ENCODE measurements at regions not wholly inside any gene's neighbourhood (a gene's known extent, or its start where the extent isn't known, plus 50 kb on each side); places are given as distances from the start of the nearest gene placed in this dataset.

DNA sequence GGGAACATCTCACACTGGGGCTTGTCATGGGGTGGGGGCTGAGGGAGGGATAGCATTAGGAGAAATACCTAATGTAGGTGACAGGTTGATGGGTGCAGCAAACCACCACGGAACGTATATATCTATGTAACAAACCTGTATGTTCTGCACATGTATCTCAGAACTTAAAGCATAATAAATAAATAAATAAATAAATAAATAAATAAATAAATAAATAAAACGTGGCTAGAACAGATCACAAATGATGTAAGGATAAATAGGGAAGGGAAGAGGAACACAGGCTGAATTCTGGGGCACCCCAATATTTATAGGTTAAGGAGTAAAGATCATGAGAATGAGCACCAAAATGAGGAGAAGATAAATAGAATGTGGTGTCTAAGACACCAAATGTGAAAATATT, 592.2 kb downstream of the AMY1C start:
- H3K4me2 ChIP-seq = no peak overlapping the region
- no peaks in the 10 kb centered on the region for H3K27me3 Mint-ChIP-seq (ENCODE audit: insufficient read depth, low read depth)

DNA sequence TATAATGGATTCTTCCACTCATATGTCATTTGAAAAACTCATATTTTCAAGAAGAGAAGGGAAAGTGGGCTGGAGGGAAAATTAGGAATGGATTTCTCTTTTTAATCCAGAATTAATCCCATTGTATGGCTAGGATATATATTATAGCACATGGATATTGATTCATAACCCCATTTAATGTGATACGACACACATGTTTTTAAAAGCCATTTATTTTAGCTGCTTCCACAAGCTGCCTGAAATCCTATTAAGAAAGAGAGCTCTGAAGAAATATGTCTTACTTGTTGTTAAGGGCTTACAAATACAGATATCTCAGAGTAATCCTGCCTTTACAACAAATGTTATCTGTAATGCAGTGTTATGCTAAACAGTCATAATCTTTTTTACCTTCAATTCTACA, 598.6 kb downstream of the AMY1C start:
- Histone ChIP-seq H3K4me1 (no peaks in the 10 kb centered on the region), H3F3A (ENCODE audit: low read depth) (no peaks in the 10 kb centered on the region), H3K4me3 (no peak overlapping the region), H3K9ac (no peak overlapping the region), H3K36me3 (no peaks in the 10 kb centered on the region), H4K20me1 (ENCODE audit: low read depth) (no peaks in the 10 kb centered on the region), H3K4me2 (no peak overlapping the region), H3K27ac (no peak overlapping the region), H3K9me3 (ENCODE audit: low read depth) (no peaks in the 10 kb centered on the region), H2AFZ (replicated peaks) (no peak overlapping the region), H3K27me3 (no peaks in the 10 kb centered on the region), H3K79me2 (ENCODE audit: low read depth) (no peaks in the 10 kb centered on the region)
- no peaks in the 10 kb centered on the region for H3K4me1 Mint-ChIP-seq
- no peaks in the 10 kb centered on the region for H3K9me3 Mint-ChIP-seq
- TF ChIP-seq, protein P1, sequence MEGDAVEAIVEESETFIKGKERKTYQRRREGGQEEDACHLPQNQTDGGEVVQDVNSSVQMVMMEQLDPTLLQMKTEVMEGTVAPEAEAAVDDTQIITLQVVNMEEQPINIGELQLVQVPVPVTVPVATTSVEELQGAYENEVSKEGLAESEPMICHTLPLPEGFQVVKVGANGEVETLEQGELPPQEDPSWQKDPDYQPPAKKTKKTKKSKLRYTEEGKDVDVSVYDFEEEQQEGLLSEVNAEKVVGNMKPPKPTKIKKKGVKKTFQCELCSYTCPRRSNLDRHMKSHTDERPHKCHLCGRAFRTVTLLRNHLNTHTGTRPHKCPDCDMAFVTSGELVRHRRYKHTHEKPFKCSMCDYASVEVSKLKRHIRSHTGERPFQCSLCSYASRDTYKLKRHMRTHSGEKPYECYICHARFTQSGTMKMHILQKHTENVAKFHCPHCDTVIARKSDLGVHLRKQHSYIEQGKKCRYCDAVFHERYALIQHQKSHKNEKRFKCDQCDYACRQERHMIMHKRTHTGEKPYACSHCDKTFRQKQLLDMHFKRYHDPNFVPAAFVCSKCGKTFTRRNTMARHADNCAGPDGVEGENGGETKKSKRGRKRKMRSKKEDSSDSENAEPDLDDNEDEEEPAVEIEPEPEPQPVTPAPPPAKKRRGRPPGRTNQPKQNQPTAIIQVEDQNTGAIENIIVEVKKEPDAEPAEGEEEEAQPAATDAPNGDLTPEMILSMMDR (IDR thresholded peaks at IDR 0.05) = no peak
- no peak for TF ChIP-seq EZH2phosphoT487 (IDR thresholded peaks at IDR 0.05)
- no peak for TF ChIP-seq EZH2 (IDR thresholded peaks at IDR 0.05)
- no peaks in the 10 kb centered on the region for H3K27me3 Mint-ChIP-seq (ENCODE audit: insufficient read depth, low read depth)
- no peak for DNase-seq (ENCODE audit: low spot score)
- H3K27ac Mint-ChIP-seq = no peak overlapping the region
- H3K4me3 Mint-ChIP-seq = no peak overlapping the region
- H3K36me3 Mint-ChIP-seq = no peaks in the 10 kb centered on the region

More for the DNA sequence above, 592.2 kb downstream of the AMY1C start:
- no peaks in the 10 kb centered on the region for H3F3A ChIP-seq (ENCODE audit: low read depth)
- H3K4me1 ChIP-seq = no peaks in the 10 kb centered on the region
- no peak for TF ChIP-seq EZH2phosphoT487 (IDR thresholded peaks at IDR 0.05)
- TF ChIP-seq, protein P1 (IDR thresholded peaks at IDR 0.05) = no peak
- TF ChIP-seq EZH2 (IDR thresholded peaks at IDR 0.05) = no peak
- Mint-ChIP-seq H3K4me3 (no peak overlapping the region), H3K27ac (no peak overlapping the region), H3K4me1 (no peaks in the 10 kb centered on the region), H3K9me3 (no peaks in the 10 kb centered on the region), H3K36me3 (no peaks in the 10 kb centered on the region)
- H3K4me3 ChIP-seq = no peak overlapping the region
- no peak overlapping the region for H3K27ac ChIP-seq
- H4K20me1 ChIP-seq (ENCODE audit: low read depth) = no peaks in the 10 kb centered on the region
- no peaks in the 10 kb centered on the region for H3K79me2 ChIP-seq (ENCODE audit: low read depth)
- H3K9me3 ChIP-seq (ENCODE audit: low read depth) = no peaks in the 10 kb centered on the region
- no peaks in the 10 kb centered on the region for H3K27me3 ChIP-seq
- no peak overlapping the region for H3K9ac ChIP-seq
- H2AFZ ChIP-seq (replicated peaks) = no peak overlapping the region
- no peaks in the 10 kb centered on the region for H3K36me3 ChIP-seq
- no peak for DNase-seq (ENCODE audit: low spot score)

DNA sequence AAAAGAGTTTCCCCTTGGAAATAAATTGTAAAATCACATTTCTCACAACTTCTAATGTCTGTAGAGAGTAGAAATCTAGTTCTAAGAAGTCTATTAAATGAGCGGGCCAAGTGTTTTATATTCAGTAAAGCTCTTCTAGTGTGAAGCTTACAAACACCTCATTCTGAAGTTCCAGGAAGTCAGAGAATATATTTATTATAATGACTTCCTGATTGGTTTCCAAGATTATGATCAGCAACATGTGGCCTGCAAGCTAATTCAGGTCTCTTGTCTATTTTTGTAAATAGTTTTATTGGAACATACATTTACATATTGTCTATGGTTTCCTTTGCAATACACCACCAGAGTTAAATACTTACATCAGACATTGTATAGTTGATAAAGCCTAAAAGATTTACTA, 603.9 kb downstream of the AMY1C start:
- Mint-ChIP-seq H3K27me3 (ENCODE audit: insufficient read depth, low read depth) (no peaks in the 10 kb centered on the region), H3K9me3 (no peaks in the 10 kb centered on the region), H3K4me3 (no peak overlapping the region), H3K36me3 (no peaks in the 10 kb centered on the region), H3K27ac (no peak overlapping the region), H3K4me1 (no peaks in the 10 kb centered on the region)
- H3K9ac ChIP-seq = no peak overlapping the region
- no peaks in the 10 kb centered on the region for H3F3A ChIP-seq (ENCODE audit: low read depth)
- no peaks in the 10 kb centered on the region for H3K27me3 ChIP-seq
- H3K9me3 ChIP-seq (ENCODE audit: low read depth) = no peaks in the 10 kb centered on the region
- DNase-seq (ENCODE audit: low spot score) = no peak
- TF ChIP-seq EZH2phosphoT487 (IDR thresholded peaks at IDR 0.05) = no peak
- no peak for TF ChIP-seq EZH2 (IDR thresholded peaks at IDR 0.05)
- TF ChIP-seq, protein P1 (IDR thresholded peaks at IDR 0.05) = no peak
- H3K4me2 ChIP-seq = no peak overlapping the region
- H3K79me2 ChIP-seq (ENCODE audit: low read depth) = no peaks in the 10 kb centered on the region
- no peaks in the 10 kb centered on the region for H4K20me1 ChIP-seq (ENCODE audit: low read depth)
- no peak overlapping the region for H3K27ac ChIP-seq
- no peaks in the 10 kb centered on the region for H3K36me3 ChIP-seq
- no peaks in the 10 kb centered on the region for H3K4me1 ChIP-seq
- H3K4me3 ChIP-seq = no peak overlapping the region
- no peak overlapping the region for H2AFZ ChIP-seq (replicated peaks)
